GM19239 (cell line): ENCODE measurements at regions not wholly inside any gene's neighbourhood (a gene's known extent, or its start where the extent isn't known, plus 50 kb on each side); places are given as distances from the start of the nearest gene placed in this dataset.
"Not testable (repeated sequence)": the region's sequence is repeated elsewhere in the genome, so short reads cannot be mapped to it uniquely, and the experiment has no call there.

ENCODE experiments used
- DNase-seq: peaks from one replicate; pipeline ENCODE4 v3.0.0; 2011; ENCODE audit warnings: low spot score; ENCODE audit not compliant: insufficient read length
- FAIRE-seq: peaks from 2 replicates; lab custom pipeline; 2011; peaks lifted over from hg19 to GRCh38; lab: Jason Lieb, UNC

DNA sequence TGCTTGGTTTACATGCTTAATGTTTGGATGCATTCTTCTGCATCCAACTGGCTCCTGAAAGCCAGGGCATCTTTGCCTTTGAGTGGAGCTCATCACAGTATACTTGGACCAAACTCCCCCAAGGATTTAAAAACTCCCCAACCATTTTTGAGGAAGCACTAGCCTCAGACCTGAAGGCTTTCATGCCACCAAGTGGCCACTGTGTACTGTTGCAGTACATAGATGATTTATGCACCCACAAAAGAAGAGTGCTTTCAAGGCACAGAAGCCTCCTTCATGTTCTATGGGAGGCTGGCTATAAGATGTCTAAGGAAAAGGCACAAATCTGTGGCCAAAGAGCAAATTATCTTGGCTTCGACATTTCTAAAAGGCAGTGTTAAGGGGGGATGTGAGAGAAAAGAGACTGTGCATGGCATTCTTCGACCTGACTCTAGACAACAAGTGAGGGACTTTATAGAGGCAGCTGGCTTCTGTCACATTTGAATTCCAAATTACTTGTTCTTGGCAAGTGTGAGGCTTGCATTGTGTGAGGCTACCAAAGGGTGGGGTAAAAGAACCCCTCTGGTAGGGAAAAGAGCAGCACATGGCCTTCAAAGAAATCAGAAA, 224.2 kb upstream of the HSFY2 start:
- no peak for FAIRE-seq
- DNase-seq: no peak

DNA sequence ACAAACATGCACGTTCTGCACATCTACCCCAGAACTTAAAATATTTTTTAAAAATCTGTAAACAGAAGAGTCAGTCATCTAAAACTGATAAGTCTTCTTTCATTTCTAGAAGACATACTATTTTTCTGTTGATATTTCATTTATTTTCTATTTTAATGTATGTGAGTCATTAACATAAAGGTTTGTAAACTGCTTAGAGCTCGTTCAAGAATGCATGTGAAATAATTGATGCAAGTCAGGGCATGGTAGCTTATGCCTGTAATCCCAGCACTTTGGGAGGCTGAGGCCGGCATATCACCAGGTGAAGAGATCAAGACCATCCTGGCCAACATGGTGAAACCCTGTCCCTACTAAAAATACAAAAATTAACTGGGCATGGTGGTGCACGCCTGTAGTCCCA, 219.9 kb upstream of the HSFY2 start:
- DNase-seq (no peak), FAIRE-seq (no peak)

DNA sequence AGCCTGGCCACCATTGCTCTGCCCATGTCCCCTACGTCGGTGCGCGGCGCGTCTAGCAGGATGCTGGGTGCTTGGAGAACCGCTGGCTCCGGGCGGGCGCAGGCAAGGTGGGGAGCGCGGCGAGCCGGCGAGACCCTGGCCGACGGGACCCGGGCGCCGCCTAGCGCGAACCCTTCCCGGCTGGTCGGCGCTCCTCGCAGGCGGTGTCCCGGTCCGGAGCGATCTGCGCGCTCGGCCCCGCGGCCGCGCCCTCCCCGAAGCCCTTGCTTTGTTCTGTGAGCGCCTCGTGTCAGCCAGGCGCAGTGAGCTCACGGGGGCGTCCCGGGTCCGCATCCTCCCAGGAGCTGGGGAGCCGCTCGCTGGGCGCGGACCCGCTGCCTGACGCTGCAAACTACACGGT, 219.1 kb upstream of the HSFY2 start:
- not testable (repeated sequence) for DNase-seq
- FAIRE-seq: peak; percentile 8

DNA sequence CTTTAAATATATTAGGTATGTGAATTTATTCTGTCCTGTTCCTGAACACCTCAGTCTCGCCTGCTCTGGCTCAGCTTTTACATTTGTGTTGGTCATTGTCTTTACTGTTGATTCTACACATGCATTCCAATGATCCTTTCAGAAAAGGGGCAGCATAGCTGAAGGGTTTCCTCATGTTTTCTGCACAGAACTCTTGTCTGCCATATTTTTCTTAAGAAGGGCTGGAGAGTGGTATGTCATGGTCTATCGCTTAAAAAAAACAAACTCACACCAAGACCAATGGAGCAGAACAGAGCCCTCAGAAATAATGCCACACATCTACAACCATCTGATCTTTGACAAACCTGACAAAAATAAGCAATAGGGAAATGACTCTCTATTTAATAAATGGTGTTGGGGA, 215.8 kb upstream of the HSFY2 start:
- FAIRE-seq: no peak
- no peak for DNase-seq

DNA sequence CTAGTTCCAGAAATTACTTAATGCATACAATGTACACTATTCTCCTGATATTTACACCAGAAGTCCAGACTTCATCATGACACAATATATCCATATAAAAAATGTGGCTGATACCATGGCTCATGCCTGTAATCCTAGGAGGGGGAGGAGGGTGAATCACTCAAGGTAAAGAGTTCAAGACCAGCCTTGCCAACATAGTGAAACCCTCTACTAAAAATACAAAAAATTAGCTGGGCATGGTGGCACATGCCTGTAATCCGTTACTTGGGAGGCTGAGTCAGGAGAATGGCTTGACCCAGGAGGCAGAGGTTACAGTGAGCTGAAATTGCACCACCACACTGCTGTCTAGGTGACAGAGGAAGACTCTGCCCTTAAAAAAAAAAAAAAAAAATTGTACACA, 192.5 kb upstream of the HSFY2 start:
- DNase-seq (no peak), FAIRE-seq (no peak)

DNA sequence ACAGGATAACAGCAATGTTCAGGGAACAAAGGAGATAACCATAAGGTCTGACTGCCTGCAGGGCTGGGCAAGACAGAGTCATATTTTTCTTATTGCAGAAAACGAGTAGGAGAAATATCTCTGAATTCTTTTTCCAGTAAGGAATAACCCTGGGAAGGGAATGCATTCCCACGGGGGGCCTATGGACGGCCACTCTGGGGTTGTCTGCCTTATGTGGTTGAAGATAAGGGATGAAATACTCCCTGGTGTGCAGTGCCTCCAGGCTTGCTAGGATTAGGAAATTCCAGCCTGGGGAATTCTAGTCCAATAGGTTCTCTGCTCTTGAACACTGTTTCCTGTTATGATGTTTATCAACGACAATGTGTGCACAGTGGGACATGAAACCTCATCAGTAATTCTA, 185.3 kb upstream of the HSFY2 start:
- FAIRE-seq: no peak
- DNase-seq: no peak

DNA sequence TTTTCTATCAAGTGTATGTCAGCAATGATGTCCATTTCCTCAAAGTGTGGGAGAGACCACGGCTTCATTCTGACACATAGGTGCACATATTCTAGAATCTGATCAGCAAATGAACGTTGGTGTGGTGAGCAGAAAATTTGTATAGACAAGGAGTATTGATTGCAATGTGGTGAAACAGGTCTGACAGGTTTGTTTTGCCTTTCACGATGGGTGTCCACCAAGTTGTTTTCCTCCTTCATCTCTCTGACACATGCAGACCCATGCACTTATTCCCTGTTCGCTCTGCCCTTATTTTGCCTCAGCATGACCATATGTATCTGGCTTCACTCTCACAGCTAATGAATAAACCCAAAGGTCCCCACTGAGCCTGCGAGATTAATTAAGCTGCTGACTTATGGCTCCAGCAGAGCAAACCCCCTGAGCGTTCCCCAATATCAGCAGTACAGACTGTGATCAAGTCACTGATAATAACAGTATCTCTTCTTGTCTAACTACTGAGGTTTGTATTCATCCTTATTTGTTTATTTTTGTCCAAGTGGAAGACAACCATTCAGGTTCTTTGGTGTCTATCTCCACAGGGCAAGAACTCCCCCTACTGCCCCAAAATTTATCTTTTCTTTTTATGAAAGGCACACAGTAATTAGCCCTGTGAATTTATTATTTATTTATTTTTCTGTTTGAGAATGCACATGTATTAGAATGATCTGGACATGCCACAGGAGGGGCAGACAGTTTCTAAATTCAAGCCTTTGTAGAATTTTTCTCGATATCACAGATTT, 178.3 kb upstream of the HSFY2 start:
- DNase-seq (no peak), FAIRE-seq (no peak)

DNA sequence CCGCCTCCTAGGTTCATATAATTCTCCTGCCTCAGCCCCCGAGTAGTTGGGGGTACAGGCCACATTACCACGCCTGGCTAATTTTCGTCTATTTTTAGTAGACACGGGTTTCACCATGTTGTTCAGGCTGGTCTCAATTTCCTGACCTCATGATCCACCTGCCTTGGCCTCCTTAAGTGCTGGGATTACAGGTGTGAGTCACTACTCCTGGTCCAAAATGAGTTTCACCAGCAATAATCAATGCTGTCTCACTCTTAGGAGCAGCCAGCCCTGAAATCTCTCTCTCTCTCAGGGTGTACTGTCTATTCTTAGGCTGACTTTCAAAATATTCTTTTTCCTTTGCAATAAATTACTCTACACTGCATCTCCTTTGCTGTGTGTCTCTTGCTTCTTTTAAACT, 177.5 kb upstream of the HSFY2 start:
- no peak for DNase-seq
- no peak for FAIRE-seq

DNA sequence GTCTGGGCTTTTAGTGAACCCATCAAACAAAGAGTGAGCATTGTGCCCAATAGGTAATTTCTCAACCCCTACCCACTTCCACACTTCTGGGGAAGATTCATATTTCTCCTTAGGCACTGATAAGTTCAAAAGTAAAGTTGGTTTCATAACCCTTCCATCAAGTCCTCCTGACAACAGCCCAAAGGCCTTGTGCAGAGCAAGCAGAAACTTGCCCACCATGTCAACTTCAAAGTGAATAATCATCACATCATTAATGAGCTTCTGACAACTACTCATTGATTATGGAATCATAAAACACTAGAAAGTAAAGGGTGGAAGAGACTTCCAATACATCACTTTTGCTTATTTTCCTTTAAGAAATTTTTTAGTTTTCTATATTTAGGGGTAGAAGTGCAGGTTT, 163.3 kb upstream of the HSFY2 start:
- DNase-seq (no peak), FAIRE-seq (no peak)

DNA sequence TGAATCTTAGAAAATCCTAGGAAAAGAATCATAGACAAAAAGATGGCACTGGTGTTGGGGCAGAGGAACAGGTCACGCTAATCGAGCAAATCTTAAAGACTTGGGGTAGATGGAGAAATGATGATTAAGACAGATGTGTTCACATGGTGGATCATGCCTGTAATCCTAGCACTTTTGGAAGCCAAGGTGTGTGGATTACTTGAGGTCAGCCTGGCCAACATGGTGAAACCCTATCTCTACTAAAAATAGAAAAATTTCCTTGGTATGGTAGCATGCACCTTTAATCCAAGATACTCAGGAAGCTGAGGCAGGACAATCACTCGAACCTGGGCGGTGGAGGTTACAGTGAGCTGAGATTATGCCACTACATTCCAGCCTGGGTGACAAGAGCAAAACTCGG, 145.7 kb upstream of the HSFY2 start:
- DNase-seq (no peak), FAIRE-seq (no peak)

DNA sequence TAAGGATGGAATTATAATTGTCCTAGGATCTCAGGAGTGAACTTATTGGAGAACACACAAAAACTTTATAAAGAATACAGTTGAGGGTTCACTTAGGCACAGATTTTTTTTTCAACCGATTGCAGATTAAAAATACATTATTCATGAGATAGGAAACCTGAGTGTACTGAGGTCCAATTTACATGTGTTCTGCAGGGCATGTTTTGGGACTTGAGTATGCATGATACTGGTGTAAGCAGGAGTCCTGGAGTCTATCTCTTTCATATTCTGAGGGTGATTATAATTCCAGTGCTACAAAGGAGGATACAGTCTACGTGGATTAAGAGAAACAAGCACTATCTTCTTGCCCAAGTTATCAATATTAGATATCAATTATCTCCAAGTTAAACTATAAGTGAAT, 139.3 kb upstream of the HSFY2 start:
- FAIRE-seq (no peak), DNase-seq (no peak)

DNA sequence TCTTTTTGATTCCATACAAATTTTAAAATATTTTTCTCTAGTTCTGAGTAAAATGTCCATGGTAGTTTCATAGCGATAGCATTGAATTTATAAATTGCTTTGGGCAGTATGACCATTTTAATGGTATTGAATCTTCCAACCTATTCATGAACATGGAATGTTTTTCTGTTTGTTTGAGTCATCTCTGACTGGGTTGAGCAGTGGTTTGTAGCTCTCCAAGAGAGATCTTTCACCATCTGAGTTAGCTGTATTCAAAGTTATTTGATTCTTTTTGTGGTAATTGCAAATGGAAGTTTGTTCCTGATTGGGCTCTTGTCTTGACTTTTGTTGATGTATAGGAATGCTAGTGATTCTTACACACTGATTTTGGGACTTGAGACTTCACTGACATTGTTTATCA, 136.3 kb upstream of the HSFY2 start:
- no peak for DNase-seq
- no peak for FAIRE-seq

DNA sequence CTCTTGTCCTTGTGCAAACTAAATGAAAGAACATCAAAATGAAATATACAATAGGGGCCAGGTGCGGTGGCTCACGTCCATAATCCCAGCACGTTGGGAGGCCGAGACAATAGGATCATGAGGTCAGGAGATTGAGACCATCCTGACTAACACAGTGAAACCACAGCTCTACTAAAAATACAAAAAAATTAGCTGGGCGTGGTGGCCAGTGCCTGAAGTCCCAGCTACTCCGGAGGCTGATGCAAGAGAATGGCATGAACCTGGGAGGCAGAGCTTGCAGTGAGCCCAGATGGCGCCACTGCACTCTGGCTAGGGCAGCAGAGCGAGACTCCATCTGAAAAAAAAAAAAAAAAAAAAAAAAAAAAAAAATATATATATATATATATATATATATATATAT, 132.7 kb upstream of the HSFY2 start:
- FAIRE-seq, DNase-seq: not testable (repeated sequence)

DNA sequence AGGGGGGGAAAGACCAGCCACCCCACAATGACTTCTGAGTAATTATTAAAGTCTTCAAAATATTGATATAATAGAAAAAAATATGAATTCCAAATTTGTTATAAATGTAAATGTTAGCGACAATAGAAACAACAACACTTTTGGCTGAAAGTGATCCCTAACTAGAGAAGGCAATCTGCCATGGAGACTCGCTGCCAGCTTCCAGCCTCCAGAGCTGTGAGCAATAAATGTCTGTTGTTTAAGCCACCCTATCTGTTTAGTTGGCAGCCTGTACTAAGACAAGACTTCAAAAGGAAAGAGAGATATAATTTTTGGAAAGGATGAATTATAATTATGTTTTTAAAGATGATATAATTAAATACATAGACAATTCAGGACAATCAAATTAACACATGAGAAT, 130.8 kb upstream of the HSFY2 start:
- FAIRE-seq (no peak), DNase-seq (no peak)

DNA sequence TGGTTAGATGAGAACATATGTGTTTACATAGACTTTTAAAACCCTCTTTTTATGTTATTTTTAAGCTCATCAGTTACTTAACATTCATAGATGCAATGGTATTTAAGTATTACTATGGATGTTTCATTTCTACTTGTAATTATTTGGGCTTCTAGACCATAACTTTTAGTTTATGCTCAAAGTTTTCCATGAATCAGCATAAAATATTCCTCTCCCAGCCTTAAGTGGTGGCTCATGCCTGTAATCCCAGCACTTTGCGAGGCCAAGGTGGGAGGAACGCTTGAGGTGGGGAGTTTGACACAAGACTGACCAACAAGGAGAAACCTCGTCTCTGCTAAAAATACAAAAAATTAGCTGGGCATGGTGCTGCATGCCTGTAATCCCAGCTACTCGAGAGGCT, 118.5 kb upstream of the HSFY2 start:
- DNase-seq: no peak

DNA sequence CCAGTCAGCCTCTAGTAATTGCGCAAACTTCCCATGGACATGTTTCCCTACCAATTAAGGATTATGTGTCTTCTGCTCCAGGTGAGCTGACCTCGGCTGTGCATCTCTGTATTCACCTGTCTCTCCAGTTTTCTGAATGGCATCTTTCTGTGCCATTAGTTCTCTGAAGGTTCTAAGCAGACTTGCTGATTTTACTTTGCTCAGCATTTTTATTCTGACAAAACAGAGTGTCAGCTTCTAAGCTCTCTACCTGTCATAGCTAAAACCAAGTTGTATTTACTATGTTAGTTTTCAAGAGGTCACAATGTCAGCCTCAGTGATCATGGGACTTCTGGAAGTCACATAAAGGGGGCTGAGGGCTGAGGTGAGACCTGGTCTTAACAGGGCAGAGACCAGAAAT, 116.0 kb upstream of the HSFY2 start:
- DNase-seq: no peak
- FAIRE-seq: no peak

More for the DNA sequence above, 118.5 kb upstream of the HSFY2 start:
- FAIRE-seq: no peak

DNA sequence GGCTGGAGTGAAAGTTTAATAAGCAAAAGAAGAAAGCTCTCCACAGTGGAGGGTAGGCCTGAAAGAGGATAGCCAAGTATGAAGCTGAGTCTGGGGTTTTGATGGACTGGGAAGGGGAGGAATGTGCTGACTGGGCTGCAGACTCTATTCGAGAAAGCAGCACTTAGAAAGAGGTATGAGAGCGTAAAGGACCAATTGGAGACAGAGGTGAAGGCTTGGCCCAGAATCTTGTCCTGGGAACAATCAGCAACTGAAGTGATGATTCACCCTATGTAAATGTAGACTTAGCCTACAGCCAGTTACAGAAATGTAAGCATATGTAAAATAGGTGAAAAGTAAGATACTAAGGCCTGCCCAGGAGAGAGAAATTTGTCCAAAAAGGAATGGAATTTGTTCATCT, 111.2 kb upstream of the HSFY2 start:
- DNase-seq: no peak
- FAIRE-seq: no peak

DNA sequence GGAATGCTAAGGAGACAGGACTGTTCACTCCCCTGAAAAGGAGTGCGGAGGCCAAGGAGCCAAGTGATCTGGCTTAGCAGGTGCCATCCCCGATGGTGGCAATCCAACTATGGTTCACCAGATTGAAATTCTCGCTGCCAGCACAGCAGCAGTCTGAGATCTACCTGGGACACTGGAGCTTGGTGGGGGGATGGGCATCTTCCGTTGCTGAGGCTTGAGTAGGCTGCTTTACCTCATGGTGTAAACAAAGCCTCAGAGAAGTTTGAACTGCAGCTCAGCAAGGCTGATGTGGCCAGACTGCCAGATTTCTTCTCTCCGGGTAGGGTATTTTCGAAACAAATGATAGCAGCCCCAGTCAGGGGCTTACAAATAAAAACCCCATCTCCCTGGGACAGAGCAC, 95.6 kb upstream of the HSFY2 start:
- not testable (repeated sequence) for DNase-seq, FAIRE-seq

DNA sequence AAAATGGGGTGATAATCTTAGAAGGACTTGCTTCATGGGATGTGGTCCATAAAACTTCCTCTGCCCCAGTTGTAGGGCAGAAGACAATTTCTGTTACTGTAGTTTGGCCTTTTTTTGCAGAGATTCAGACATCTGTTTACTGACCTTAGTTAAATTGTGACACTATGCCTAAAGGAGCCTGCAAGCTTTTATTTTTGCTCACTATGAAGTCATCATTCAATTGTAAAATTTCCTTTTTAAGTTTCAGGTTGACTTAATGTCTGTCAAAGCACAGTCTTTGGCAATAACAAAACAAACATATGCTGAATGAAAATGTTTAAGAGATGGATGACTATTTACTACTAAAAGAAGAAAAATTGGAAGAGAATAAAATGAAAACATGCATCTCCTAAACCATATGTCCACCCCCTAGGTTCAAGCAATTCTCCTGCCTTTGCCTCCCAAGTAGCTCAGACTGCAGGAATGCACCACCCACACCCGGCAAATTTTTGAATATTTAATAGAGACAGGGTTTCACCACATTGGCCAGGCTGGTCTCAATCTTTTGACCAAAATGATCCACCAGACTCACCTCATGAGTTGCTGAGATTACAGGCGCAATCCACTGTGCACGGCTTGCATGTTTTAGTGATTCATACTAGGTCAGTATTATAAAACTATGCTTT, 93.5 kb upstream of the HSFY2 start:
- not testable (repeated sequence) for FAIRE-seq

DNA sequence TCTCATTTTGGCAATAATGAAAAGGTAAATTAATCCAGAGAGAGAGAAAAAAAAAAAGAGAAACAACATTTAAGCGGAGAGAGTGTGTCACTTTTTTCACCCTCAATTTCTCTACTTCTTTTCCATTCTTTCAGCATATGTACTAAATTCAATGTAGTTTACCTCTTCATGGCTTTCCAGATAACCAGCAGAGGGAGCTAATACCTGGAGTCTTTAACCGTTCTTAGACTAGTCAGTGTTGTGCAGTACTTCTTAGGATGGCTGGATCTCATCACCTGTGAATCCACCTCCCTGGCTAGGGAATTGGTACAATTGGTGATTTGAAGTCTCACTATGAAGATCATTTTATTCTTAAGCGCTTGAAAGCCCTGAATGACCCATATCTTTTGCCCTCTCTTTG, 87.3 kb upstream of the HSFY2 start:
- not testable (repeated sequence) for DNase-seq, FAIRE-seq

More for the DNA sequence above, 93.5 kb upstream of the HSFY2 start:
- DNase-seq: not testable (repeated sequence)

DNA sequence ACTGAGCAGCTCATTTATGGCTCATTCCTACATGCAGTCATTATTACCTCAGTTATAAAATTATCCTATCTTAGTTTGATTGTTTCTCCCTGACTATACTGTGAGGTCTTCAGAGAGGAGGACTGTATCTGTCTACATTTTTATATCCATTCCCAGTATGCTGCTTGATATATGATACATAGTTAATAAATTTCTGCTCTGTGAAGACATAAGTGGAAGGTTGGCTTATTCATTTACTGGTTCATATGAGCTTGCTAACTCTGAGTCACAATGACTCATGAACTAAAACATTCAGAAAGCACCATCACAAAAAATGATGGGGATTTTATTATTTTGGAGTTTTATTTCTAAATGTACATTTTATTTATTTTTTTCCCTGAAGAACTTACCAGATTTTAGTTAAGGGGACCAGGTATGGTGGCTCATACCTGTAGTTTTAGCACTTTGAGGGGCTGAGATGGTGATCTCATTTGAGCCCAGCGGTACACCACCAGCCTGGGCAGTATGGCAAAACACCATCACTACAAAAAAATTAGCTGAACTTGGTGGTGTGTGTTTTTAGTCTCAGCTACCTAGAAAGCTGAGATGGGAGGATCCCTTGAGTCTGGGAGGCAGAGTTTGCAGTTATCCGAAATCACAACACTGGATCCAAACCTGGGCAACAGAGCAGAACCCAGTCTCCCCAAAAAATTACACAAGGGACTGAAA, 85.1 kb upstream of the HSFY2 start:
- not testable (repeated sequence) for DNase-seq, FAIRE-seq
